IMR-90 (cell line): ENCODE measurements at regions not wholly inside any gene's neighbourhood (a gene's known extent, or its start where the extent isn't known, plus 50 kb on each side); places are given as distances from the start of the nearest gene placed in this dataset.
A peak's percentile ranks its signal among the peaks of the same experiment; 100 is the strongest.

Experiments
- ATAC-seq: fragments of 200-7000 bp; cut with Tn5 transposase; 2 replicates; pipeline ENCODE4 v1.9.1; 2020; ENCODE audit warnings: low read depth, mild to moderate bottlenecking, moderate library complexity
- BruUV-seq: library from RNA; stranded (reverse); fragments of 400-500 nt; replicated peaks from 2 replicates; lab custom pipeline; 2021; lab: Mats Ljungman, UMichigan
- CTCF ChIA-PET: fragments of 300-600 bp; formaldehyde crosslinking; extraction: SDS; loops from one replicate; lab custom pipeline; 2021; ENCODE audit warnings: antibody characterized with exemption; lab: Yijun Ruan, JAX
- POLR2A ChIA-PET: fragments of 300-600 bp; sonication (Branson Sonifier 250); formaldehyde crosslinking; loops from one replicate; lab custom pipeline; 2022; ENCODE audit warnings: antibody characterized with exemption; ENCODE audit not compliant: unreplicated experiment; lab: Charles Lee
- DNase-seq: peaks from one replicate; pipeline ENCODE4 v3.0.0; 2013
- H2AFZ ChIP-seq: replicated peaks from 2 replicates; pipeline ENCODE3; 2013; ENCODE audit warnings: low read length, mild to moderate bottlenecking; ENCODE audit not compliant: poor library complexity
- H2AK5ac ChIP-seq: 2 replicates; pipeline ENCODE4 v1.6.1; 2013; ENCODE audit warnings: low read depth, low read length, inconsistent platforms
- H2AK9ac ChIP-seq: replicated peaks from 2 replicates; pipeline ENCODE3; 2013; ENCODE audit warnings: mild to moderate bottlenecking, low read depth, low read length, moderate library complexity; ENCODE audit not compliant: poor library complexity
- H2BK120ac ChIP-seq: 2 replicates; pipeline ENCODE4 v1.6.1; 2013; ENCODE audit warnings: low read depth, low read length, inconsistent platforms
- H2BK15ac ChIP-seq: 3 replicates; pipeline ENCODE4 v1.6.1; 2013; ENCODE audit warnings: low read depth, low read length, inconsistent platforms
- H2BK20ac ChIP-seq: 2 replicates; pipeline ENCODE4 v1.6.1; 2013; ENCODE audit warnings: low read depth, mild to moderate bottlenecking, inconsistent platforms, low read length, moderate library complexity
- H2BK5ac ChIP-seq: 2 replicates; pipeline ENCODE4 v1.6.1; 2013; ENCODE audit warnings: mild to moderate bottlenecking, low read depth, low read length, inconsistent platforms; ENCODE audit not compliant: poor library complexity, severe bottlenecking
- H3K14ac ChIP-seq: replicated peaks from 2 replicates; pipeline ENCODE4 v1.6.1; 2013; ENCODE audit warnings: low read depth, low read length, inconsistent platforms
- H3K18ac ChIP-seq: 2 replicates; pipeline ENCODE4 v1.6.1; 2013; ENCODE audit warnings: low read depth, low read length, control low read depth
- H3K23ac ChIP-seq: 2 replicates; pipeline ENCODE4 v1.6.1; 2013; ENCODE audit warnings: low read depth, low read length, inconsistent platforms
- H3K27ac ChIP-seq: 2 replicates; pipeline ENCODE4 v1.5.1; 2013; ENCODE audit warnings: mild to moderate bottlenecking, control low read depth, low read length; ENCODE audit not compliant: insufficient read depth
- H3K27me3 ChIP-seq: 2 replicates; pipeline ENCODE4 v1.6.1; 2013; ENCODE audit warnings: low read length; ENCODE audit not compliant: control insufficient read depth, insufficient read depth
- H3K36me3 ChIP-seq: 2 replicates; pipeline ENCODE4 v1.6.1; 2013; ENCODE audit warnings: low read length, mixed read lengths; ENCODE audit not compliant: control insufficient read depth, insufficient read depth
- H3K4ac ChIP-seq: 2 replicates; pipeline ENCODE4 v1.6.1; 2013; ENCODE audit warnings: low read depth, low read length, inconsistent platforms
- H3K4me1 ChIP-seq: 2 replicates; pipeline ENCODE4 v1.6.1; 2013; ENCODE audit warnings: low read length, mixed read lengths; ENCODE audit not compliant: control insufficient read depth, insufficient read depth
- H3K4me2 ChIP-seq: 2 replicates; pipeline ENCODE4 v1.6.1; 2013; ENCODE audit warnings: low read depth, mild to moderate bottlenecking, control low read depth, low read length, moderate library complexity
- H3K4me3 ChIP-seq: 2 replicates; pipeline ENCODE4 v1.5.1; 2013; ENCODE audit warnings: low read depth, mild to moderate bottlenecking, control low read depth, low read length, moderate library complexity; ENCODE audit not compliant: insufficient read depth
- H3K56ac ChIP-seq: 2 replicates; pipeline ENCODE4 v1.6.1; 2013; ENCODE audit warnings: low read length, inconsistent platforms; ENCODE audit not compliant: insufficient read depth; ENCODE audit errors: extremely low read depth
- H3K79me1 ChIP-seq, 2 experiments: 2 replicates each; pipeline ENCODE4 v1.6.1; 2013; ENCODE audit warnings: low read length in 2 of 2, inconsistent platforms in 1 of 2, low read depth in 1 of 2
- H3K9ac ChIP-seq: 2 replicates; pipeline ENCODE4 v1.6.1; 2013; ENCODE audit warnings: low read depth, low read length, control low read depth
- H3K9me1 ChIP-seq: 2 replicates; pipeline ENCODE4 v1.6.1; 2013; ENCODE audit warnings: low read length, inconsistent platforms; ENCODE audit not compliant: insufficient read depth
- H3K9me3 ChIP-seq: 2 replicates; pipeline ENCODE4 v1.6.1; 2013; ENCODE audit warnings: low read length; ENCODE audit not compliant: control insufficient read depth, insufficient read depth
- H4K20me1 ChIP-seq: 2 replicates; pipeline ENCODE4 v1.6.1; 2013; ENCODE audit warnings: low read length, inconsistent platforms; ENCODE audit not compliant: insufficient read depth
- H4K5ac ChIP-seq: 2 replicates; pipeline ENCODE4 v1.6.1; 2013; ENCODE audit warnings: mild to moderate bottlenecking, low read depth, low read length, control low read depth
- H4K8ac ChIP-seq, 2 experiments: 2 replicates each; pipeline ENCODE4 v1.6.1; 2013; ENCODE audit warnings: low read depth in 2 of 2, low read length in 2 of 2, control low read depth in 1 of 2, inconsistent platforms in 1 of 2
- H4K91ac ChIP-seq: 2 replicates; pipeline ENCODE4 v1.6.1; 2013; ENCODE audit warnings: low read depth, low read length, inconsistent platforms; ENCODE audit not compliant: insufficient read depth
- CHD1 ChIP-seq: IDR thresholded peaks from 2 replicates; pipeline ENCODE4 v1.6.1; 2012; ENCODE audit warnings: low read depth, low read length, improper control_type of control experiment
- POLR2A ChIP-seq: IDR thresholded peaks from 2 replicates; pipeline ENCODE4 v1.6.1; 2012; ENCODE audit warnings: mild to moderate bottlenecking, low read depth, low read length
- RAD21 ChIP-seq: IDR thresholded peaks from 2 replicates; pipeline ENCODE4 v1.6.1; 2012; ENCODE audit warnings: low read length, improper control_type of control experiment
- SMC3 ChIP-seq: fragments of 150-350 bp; IDR thresholded peaks from 2 replicates; pipeline ENCODE4 v1.6.1; 2016; ENCODE audit warnings: low read depth, mild to moderate bottlenecking, antibody characterized with exemption, low read length, moderate library complexity
- WGBS, 2 experiments: methylation state at CpG; one replicate each; pipeline versions ENCODE4 v1.1.5 to v1.1.7; 2013; ENCODE audit warnings: missing lambda C conversion rate in 2 of 2; ENCODE audit not compliant: insufficient read length in 1 of 2; ENCODE audit errors: extremely low coverage in 2 of 2; 5-methylcytosine and 5-hydroxymethylcytosine counted together
- dilution Hi-C: fragments of 300-500 bp; cut with HindIII; formaldehyde crosslinking; loops from one replicate; pipeline ENCODE4 v1.14.3; 2018; ENCODE audit warnings: low sequenced_read_pairs; ENCODE audit not compliant: unreplicated experiment
- in situ Hi-C: fragments of 300-500 bp; cut with MboI; formaldehyde crosslinking; loops from 3 replicates; pipeline ENCODE4 v1.14.3; 2019; ENCODE audit warnings: low sequenced_read_pairs, inconsistent platforms, mixed read lengths
- intact Hi-C: fragments of 100-400 bp; cut with micrococcal nuclease; formaldehyde crosslinking; loops from 2 replicates; pipeline ENCODE4 v1.10.0; 2022

DNA sequence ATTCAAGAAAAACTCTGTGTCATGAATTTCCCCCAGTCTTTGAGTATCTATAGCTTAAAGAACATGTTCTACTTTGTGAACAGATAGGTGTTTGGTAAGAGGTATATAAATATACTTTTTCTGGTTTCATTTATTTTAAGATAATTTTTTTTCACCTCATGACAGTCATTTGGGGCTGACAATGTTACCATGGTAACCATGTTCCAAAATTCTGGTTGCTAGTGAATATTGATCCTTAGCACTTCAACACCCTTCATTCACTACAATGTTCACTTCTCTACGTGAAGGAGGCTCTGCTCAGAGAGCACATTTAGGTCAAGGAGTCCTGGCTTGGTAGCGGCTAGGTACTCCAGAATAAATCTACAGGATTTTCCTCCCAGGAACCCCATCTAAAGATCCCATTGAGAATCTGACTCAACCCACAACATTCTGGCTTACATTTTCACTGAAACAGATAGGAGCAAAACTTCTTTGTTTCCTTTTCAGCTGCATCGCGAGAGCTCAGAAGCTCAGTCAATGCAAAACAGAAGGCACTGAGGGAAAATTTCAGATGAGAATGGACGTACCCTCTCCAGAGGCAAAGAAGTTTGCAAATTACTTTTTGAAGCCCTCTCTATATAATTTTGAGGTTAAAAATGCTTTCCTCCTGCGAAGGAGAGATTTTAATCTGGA lies 93.6 kb downstream of the ARF6 start:
- dilution Hi-C loops: loop anchor here (25.0 kb wide), 1 partner anchor 124 kb away; the partner anchor contains the start of gene NEMF
- Histone ChIP-seq H2BK15ac (peak overlapping the region; percentile 96), H4K5ac (peak overlapping the region; percentile 91), H3K14ac (peak overlapping the region; percentile 95), H2AK5ac (peak overlapping the region; percentile 82), H2BK120ac (peak overlapping the region; percentile 95), H2AFZ (no peak overlapping the region), H3K4me3 (no peak overlapping the region), H4K8ac (peak overlapping the region; percentile 13 to 88), H3K27me3 (no peaks in the 10 kb centered on the region), H2AK9ac (no peak overlapping the region), H4K20me1 (0 out of 2 replicates have a peak, but pooled peaks cover 3% of the 10 kb centered on the region), H3K18ac (peak overlapping the region; percentile 95), H3K23ac (peak overlapping the region; percentile 91; the same call in 1 of the 2 replicates), H3K36me3 (no peaks in the 10 kb centered on the region), H3K9me1 (peaks cover 8% of the 10 kb centered on the region), H3K27ac (peak overlapping the region; percentile 90; the same call in 1 of the 2 replicates), H3K79me1 (peaks cover 0 to 13% of the 10 kb centered on the region in 2 experiments; a peak in 2 of 4 replicates), H3K4me2 (no peak overlapping the region), H3K4ac (peak overlapping the region; percentile 84), H3K4me1 (peaks cover 27% of the 10 kb centered on the region), H3K56ac (peak overlapping the region; percentile 81), H2BK20ac (peak overlapping the region; percentile 94), H4K91ac (peak overlapping the region; percentile 89), H2BK5ac (peak overlapping the region; percentile 92), H3K9me3 (no peaks in the 10 kb centered on the region), H3K9ac (peak overlapping the region; percentile 47)
- TF ChIP-seq RAD21 (no peak), CHD1 (no peak), SMC3 (no peak), POLR2A (no peak)
- ATAC-seq (no peak), DNase-seq (peak; percentile 58)
- WGBS, 2 experiments: 90% methylated on average over 2 of the region's 6 CpGs; no CpG with 5 or more reads in 1 of the 2 experiments
- intact Hi-C loops: no loop called here
- CTCF ChIA-PET: interaction anchor here (0.6 to 1.2 kb wide), 2 partner anchors 13 to 61 kb away, joined by 4 to 5 read pairs; no protein-coding TSS in a partner anchor
- BruUV-seq: no TSS peak
- POLR2A ChIA-PET: no interaction called here
- in situ Hi-C loops: no loop called here
